AG04450 (cell line): ENCODE measurements at regions not wholly inside any gene's neighbourhood (a gene's known extent, or its start where the extent isn't known, plus 50 kb on each side); places are given as distances from the start of the nearest gene placed in this dataset.
"Not testable (repeated sequence)": the region's sequence is repeated elsewhere in the genome, so short reads cannot be mapped to it uniquely, and the experiment has no call there.

ENCODE experiments used
- CTCF ChIA-PET: fragments of 300-600, 350-600 bp; formaldehyde crosslinking; extraction: SDS; loops from one replicate; lab custom pipeline; 2022; ENCODE audit warnings: antibody characterized with exemption, inconsistent platforms; lab: Charles Lee
- POLR2A ChIA-PET: fragments of 350-600 bp; formaldehyde crosslinking; extraction: SDS; loops from one replicate; lab custom pipeline; 2021; ENCODE audit warnings: antibody characterized with exemption, inconsistent platforms; lab: Yijun Ruan, JAX
- DNase-seq: peaks from one replicate; pipeline ENCODE4 v3.0.0-alpha.2; 2011; ENCODE audit warnings: low read depth, low spot score
- H3K27ac ChIP-seq: one replicate; pipeline ENCODE4 v1.5.1; 2012; ENCODE audit warnings: low read depth, low read length, control low read depth
- H3K27me3 ChIP-seq: one replicate; pipeline ENCODE4 v1.6.0; 2012; ENCODE audit warnings: low read length; ENCODE audit not compliant: control insufficient read depth, insufficient read depth
- H3K4me3 ChIP-seq: 2 replicates; pipeline ENCODE4 v1.5.1; 2011; ENCODE audit warnings: mild to moderate bottlenecking, low read depth, low read length, control low read depth
- H3K9me3 ChIP-seq: 2 replicates; pipeline ENCODE4 v1.5.1; 2012; ENCODE audit warnings: low read length; ENCODE audit not compliant: control insufficient read depth, insufficient read depth
- CTCF ChIP-seq: IDR thresholded peaks from 2 replicates; pipeline ENCODE4 v1.5.1; 2011; ENCODE audit warnings: low read depth, low read length, control low read depth, inconsistent platforms

- Histone ChIP-seq H3K4me3 (no peak overlapping the region), H3K27me3 (no peaks in the 10 kb centered on the region), H3K9me3 (no peaks in the 10 kb centered on the region), H3K27ac (no peak overlapping the region)
- ChIA-PET CTCF (interaction anchor here (1.4 kb wide), 1 partner anchor 9 kb away, joined by 3 read pairs; no protein-coding TSS in a partner anchor), POLR2A (no interaction called here)
- TF ChIP-seq CTCF: no peak
- DNase-seq: no peak
Observed at GRCh38 chr6:47420394-47421371, 56.9 kb upstream of the CD2AP start.

DNA sequence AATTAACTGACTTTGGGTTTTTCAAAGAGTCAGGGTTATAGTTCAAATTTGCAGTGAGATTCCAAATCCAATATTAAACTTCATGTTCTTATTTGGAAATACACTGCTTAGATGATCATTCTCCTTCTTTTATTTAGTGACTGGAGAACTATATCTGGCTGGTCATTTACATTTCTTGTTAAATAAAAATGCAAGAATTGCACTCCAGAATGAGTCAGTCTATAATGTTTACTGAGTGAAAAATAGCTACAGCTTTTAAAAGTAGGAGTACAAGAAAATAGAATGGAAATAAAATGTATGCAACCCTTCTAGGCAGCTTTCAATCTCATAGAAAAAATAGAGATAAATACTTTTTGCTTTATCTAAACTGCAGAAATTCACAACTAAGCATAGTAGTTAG is 54.5 kb upstream of the CD2AP start:
- no peak for DNase-seq
- TF ChIP-seq CTCF: no peak
- no peak overlapping the region for H3K27ac ChIP-seq
- H3K4me3 ChIP-seq: no peak overlapping the region
- H3K27me3 ChIP-seq: no peaks in the 10 kb centered on the region
- POLR2A ChIA-PET: no interaction called here
- H3K9me3 ChIP-seq: no peaks in the 10 kb centered on the region
- CTCF ChIA-PET: interaction anchor here (0.6 to 1.6 kb wide), 3 partner anchors 9 to 1987 kb away, joined by 3 to 14 read pairs (median 3); no protein-coding TSS in a partner anchor

DNA sequence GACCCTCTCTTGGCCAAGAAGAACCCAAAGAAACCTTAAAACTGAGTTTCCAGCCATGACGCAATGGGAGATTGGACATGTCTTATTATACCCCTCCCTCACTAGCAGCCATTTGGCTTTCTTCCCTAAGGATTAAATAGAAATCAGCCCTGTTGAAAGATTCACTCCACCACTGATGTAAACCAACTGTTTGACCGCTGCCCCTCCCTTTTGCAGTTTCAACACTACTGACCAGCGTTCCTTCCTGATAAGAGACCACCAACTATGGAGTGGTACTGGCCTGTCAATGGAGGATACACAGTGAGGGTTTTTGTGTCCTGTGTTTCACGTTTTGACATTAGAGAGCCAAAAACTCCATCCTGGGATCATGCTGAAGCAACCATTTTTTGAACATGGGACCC is 53.2 kb upstream of the CD2AP start:
- POLR2A ChIA-PET: no interaction called here
- CTCF ChIA-PET: interaction anchor here (1.0 kb wide), 1 partner anchor 10 kb away, joined by 3 read pairs; no protein-coding TSS in a partner anchor
- DNase-seq: no peak

DNA sequence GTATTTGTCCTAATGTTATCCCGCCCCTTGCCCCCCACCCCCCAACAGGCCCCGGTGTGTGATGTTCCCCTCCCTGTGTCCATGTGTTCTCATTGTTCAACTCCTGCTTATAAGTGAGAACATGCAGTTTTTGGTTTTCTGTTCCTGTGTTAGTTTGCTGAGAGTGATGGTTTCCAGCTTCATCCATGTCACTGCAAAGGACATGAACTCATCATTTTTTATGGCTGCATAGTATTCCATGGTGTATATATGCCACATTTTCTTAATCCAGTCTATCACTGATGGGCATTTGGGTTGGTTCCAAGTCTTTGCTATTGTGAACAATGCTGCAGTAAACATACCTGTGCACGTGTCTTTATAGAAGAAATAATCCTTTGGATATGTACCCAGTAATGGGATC is 51.9 kb upstream of the CD2AP start:
- H3K9me3 ChIP-seq, H3K27me3 ChIP-seq, DNase-seq, H3K27ac ChIP-seq, CTCF ChIA-PET, H3K4me3 ChIP-seq, POLR2A ChIA-PET: not testable (repeated sequence)

More for the DNA sequence above, 53.2 kb upstream of the CD2AP start:
- Histone ChIP-seq H3K4me3 (no peak overlapping the region), H3K27ac (no peak overlapping the region), H3K9me3 (no peaks in the 10 kb centered on the region; the same call in 1 of the 2 replicates), H3K27me3 (no peaks in the 10 kb centered on the region)
- TF ChIP-seq CTCF: no peak

DNA sequence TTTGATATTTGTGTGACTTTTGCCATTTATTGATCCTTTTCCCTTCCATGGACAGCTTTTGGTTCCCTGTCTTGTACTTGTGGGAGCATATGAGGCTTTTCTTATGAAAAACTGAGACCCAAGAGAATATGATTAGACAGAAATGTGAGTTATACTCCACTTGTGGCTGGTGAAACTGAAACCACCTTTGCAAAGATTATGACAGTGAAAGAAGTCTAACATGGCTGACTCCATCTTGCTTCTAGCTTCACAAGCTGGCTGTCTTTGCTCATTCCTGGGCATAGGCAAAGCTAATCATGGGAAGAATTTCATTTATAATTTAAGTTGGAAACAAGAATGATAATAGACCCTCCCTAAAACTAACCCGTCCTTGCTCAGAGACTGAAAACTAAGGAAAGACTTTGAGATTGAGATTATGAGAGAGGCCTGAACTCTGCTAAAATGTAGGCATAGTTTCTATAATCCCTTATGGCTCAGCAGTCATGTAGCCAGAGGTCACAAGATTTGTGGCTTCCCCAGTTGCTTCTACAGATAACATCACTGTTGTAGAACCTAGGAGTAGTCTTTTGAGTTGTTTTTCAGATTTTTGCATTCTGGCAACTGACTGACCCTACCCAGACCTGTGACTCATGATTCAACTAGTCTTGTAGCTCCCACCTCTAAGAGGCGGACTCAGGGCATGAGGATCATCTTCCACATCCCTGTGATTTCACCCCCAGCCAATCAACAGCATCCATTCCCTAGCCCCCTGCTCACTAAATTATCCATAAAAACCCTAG is 50.9 kb upstream of the CD2AP start:
- Histone ChIP-seq H3K4me3 (no peak overlapping the region), H3K27ac (no peak overlapping the region), H3K9me3 (no peaks in the 10 kb centered on the region; the same call in 1 of the 2 replicates), H3K27me3 (no peaks in the 10 kb centered on the region)
- TF ChIP-seq CTCF: no peak
- POLR2A ChIA-PET: no interaction called here
- no peak for DNase-seq
- CTCF ChIA-PET: no interaction called here
